K562 (cell line): ENCODE measurements at regions not wholly inside any gene's neighbourhood (a gene's known extent, or its start where the extent isn't known, plus 50 kb on each side); places are given as distances from the start of the nearest gene placed in this dataset.

Experiments
- ATAC-seq: fragments of 200-7000 bp; cut with Tn5 transposase; 3 replicates; pipeline ENCODE4 v1.9.1; 2020; ENCODE audit warnings: moderate library complexity
- BruUV-seq: library from RNA; stranded (reverse); fragments of 400-500 nt; replicated peaks from 2 replicates; lab custom pipeline; 2021; lab: Mats Ljungman, UMichigan
- CTCF ChIA-PET: fragments of 300-600 bp; formaldehyde crosslinking; extraction: SDS; loops from one replicate; lab custom pipeline; 2021; ENCODE audit warnings: low intra/inter-chr PET ratio; lab: Yijun Ruan, JAX
- POLR2A ChIA-PET: fragments of 300-600, 350-650 bp; sonication (Branson Sonifier 250); formaldehyde crosslinking; extraction: SDS; loops from one replicate; lab custom pipeline; 2021; ENCODE audit warnings: antibody characterized with exemption, inconsistent platforms; lab: Yijun Ruan, JAX
- DNase-seq, 4 experiments: peaks; one replicate each; pipeline versions ENCODE4 v3.0.0 to v3.0.0-alpha.2; 2011 to 2018; ENCODE audit warnings: low spot score in 3 of 4, mixed read lengths in 3 of 4; ENCODE audit errors: extremely low read depth in 1 of 4
- FAIRE-seq: peaks from 2 replicates; lab custom pipeline; 2011; peaks lifted over from hg19 to GRCh38; lab: Jason Lieb, UNC
- H2AFZ ChIP-seq: 2 replicates; pipeline ENCODE4 v1.6.0; 2011; ENCODE audit warnings: low read depth, low read length, control low read depth, inconsistent platforms
- H3K27ac ChIP-seq: fragments of 200-600 bp; 3 replicates; pipeline ENCODE4 v1.8.0; 2011; ENCODE audit warnings: low read depth, mild to moderate bottlenecking, control low read depth, inconsistent platforms, low read length, moderate library complexity, mixed read lengths; ENCODE audit errors: extremely low read depth
- H3K27me3 ChIP-seq, 2 experiments: fragments of 300-600 bp in 1 of 2; 2 replicates in 1 of 2; 3 replicates in 1 of 2; pipeline versions ENCODE4 v1.6.0 to v1.8.0; 2011; ENCODE audit warnings: inconsistent platforms in 2 of 2, low read length in 2 of 2, mild to moderate bottlenecking in 1 of 2, mixed read lengths in 1 of 2, moderate library complexity in 1 of 2; ENCODE audit not compliant: control insufficient read depth in 2 of 2, insufficient read depth in 2 of 2
- H3K36me3 ChIP-seq: fragments of 300-600 bp; 3 replicates; pipeline ENCODE4 v1.8.0; 2011; ENCODE audit warnings: mild to moderate bottlenecking, low read length, inconsistent platforms; ENCODE audit not compliant: control insufficient read depth, insufficient read depth
- H3K4me1 ChIP-seq, 2 experiments: fragments of 200-600 bp in 1 of 2; replicated peaks in 1 of 2; 2 replicates in 1 of 2; 3 replicates in 1 of 2; pipeline versions ENCODE4 v1.5.1 to v1.8.0; 2011; ENCODE audit warnings: inconsistent platforms in 2 of 2, low read length in 2 of 2, mild to moderate bottlenecking in 1 of 2, mixed read lengths in 1 of 2, moderate library complexity in 1 of 2; ENCODE audit not compliant: control insufficient read depth in 2 of 2, insufficient read depth in 2 of 2
- H3K4me2 ChIP-seq: 2 replicates; pipeline ENCODE4 v1.6.1; 2011; ENCODE audit warnings: low read length, control low read depth, inconsistent platforms, mixed read lengths; ENCODE audit not compliant: insufficient read depth
- H3K4me3 ChIP-seq: fragments of 200-600 bp; sonication (generic), shearing (Covaris generic); 2 replicates; pipeline ENCODE4 v1.5.1; 2016; ENCODE audit warnings: control low read depth, inconsistent platforms
- H3K79me2 ChIP-seq: fragments of 200-600 bp; 3 replicates; pipeline ENCODE4 v1.8.0; 2011; ENCODE audit warnings: low read length, inconsistent platforms; ENCODE audit not compliant: control insufficient read depth, insufficient read depth
- H3K9ac ChIP-seq, 2 experiments: 2 replicates each; pipeline versions ENCODE4 v1.6.0 to v1.6.1; 2011; ENCODE audit warnings: low read depth in 2 of 2, low read length in 2 of 2, control low read depth in 1 of 2, inconsistent platforms in 1 of 2, mild to moderate bottlenecking in 1 of 2, mixed read lengths in 1 of 2; ENCODE audit not compliant: insufficient read depth in 1 of 2
- H3K9me1 ChIP-seq: one replicate; pipeline ENCODE4 v1.6.0; 2011; ENCODE audit warnings: inconsistent platforms, mild to moderate bottlenecking, low read length, moderate library complexity; ENCODE audit not compliant: control insufficient read depth, insufficient read depth
- H3K9me3 ChIP-seq: replicated peaks from 2 replicates; pipeline ENCODE4 v1.5.1; 2011; ENCODE audit warnings: low read depth, low read length, inconsistent platforms; ENCODE audit not compliant: control insufficient read depth, insufficient read depth
- H4K20me1 ChIP-seq: replicated peaks from 2 replicates; pipeline ENCODE4 v1.6.1; 2011; ENCODE audit warnings: low read length, inconsistent platforms, mixed read lengths; ENCODE audit not compliant: control insufficient read depth, insufficient read depth
- CBX3 ChIP-seq, 2 experiments: IDR thresholded peaks; 1 replicate in 1 of 2; 2 replicates in 1 of 2; pipeline ENCODE4 v1.6.1; 2012; ENCODE audit warnings: inconsistent platforms in 2 of 2, low read length in 2 of 2, borderline replicate concordance in 1 of 2, control low read depth in 1 of 2
- FOXK1 ChIP-seq: sonication (generic); formaldehyde crosslinking; IDR thresholded peaks from 2 replicates; pipeline ENCODE4 v1.8.0; 2022; ENCODE audit warnings: missing genetic modification reagents, mild to moderate bottlenecking, borderline replicate concordance
- NFIX ChIP-seq: fragments of 250-450 bp; sonication (Bioruptor Pico); IDR thresholded peaks from 2 replicates; pipeline ENCODE4 v1.4.0; 2020; ENCODE audit warnings: low read depth, mild to moderate bottlenecking, moderate library complexity
- PML ChIP-seq: IDR thresholded peaks from 2 replicates; pipeline ENCODE4 v1.6.1; 2012; ENCODE audit warnings: low read length, inconsistent platforms
- POLR2AphosphoS5 ChIP-seq: IDR thresholded peaks from 2 replicates; pipeline ENCODE4 v1.6.1; 2011; ENCODE audit warnings: mild to moderate bottlenecking, low read depth, low read length, moderate library complexity; ENCODE audit not compliant: control insufficient read depth, insufficient read depth
- SMAD4 ChIP-seq: fragments of 250-450 bp; sonication (Bioruptor Pico); conservative IDR thresholded peaks from 2 replicates; pipeline ENCODE4 v1.8.0; 2021; ENCODE audit warnings: inconsistent platforms, mild to moderate bottlenecking, moderate library complexity
- SMARCA4 ChIP-seq: fragments of 450-650 bp; IDR thresholded peaks from 2 replicates; pipeline ENCODE4 v1.6.1; 2016
- WHSC1 ChIP-seq: IDR thresholded peaks from one replicate; pipeline ENCODE4 v1.6.1; 2012; ENCODE audit warnings: low read length, control low read depth, inconsistent platforms
- ZNF140 ChIP-seq: fragments of 250-450 bp; sonication (Bioruptor Pico); IDR thresholded peaks from 2 replicates; pipeline ENCODE4 v1.8.0; 2021; ENCODE audit warnings: moderate library complexity, mild to moderate bottlenecking, inconsistent platforms
- ZNF431 ChIP-seq: sonication (generic); formaldehyde crosslinking; IDR thresholded peaks from 2 replicates; pipeline ENCODE4 v1.8.0; 2022; ENCODE audit warnings: mild to moderate bottlenecking, missing genetic modification reagents
- ZNF707 ChIP-seq: fragments of 250-450 bp; sonication (Bioruptor Pico); conservative IDR thresholded peaks from 2 replicates; pipeline ENCODE4 v1.8.0; 2022; ENCODE audit warnings: inconsistent platforms, mild to moderate bottlenecking, moderate library complexity
- ZNF780A ChIP-seq: fragments of 250-450 bp; sonication (Bioruptor Pico); IDR thresholded peaks from 2 replicates; pipeline ENCODE4 v1.5.0; 2021; ENCODE audit warnings: mild to moderate bottlenecking
- WGBS: fragments of 100-300 bp; shearing (Covaris generic); methylation state at CpG from one replicate; pipeline ENCODE4 v1.1.6; 2016; ENCODE audit warnings: low coverage, mixed read lengths; ENCODE audit not compliant: insufficient coverage; ENCODE audit errors: missing lambda C conversion rate; 5-methylcytosine and 5-hydroxymethylcytosine counted together
- in situ Hi-C: fragments of 300-500 bp; cut with MboI; formaldehyde crosslinking; loops from 4 replicates; pipeline ENCODE4 v1.15.0; 2018; ENCODE audit warnings: inconsistent platforms, mixed read lengths
- intact Hi-C: fragments of 100-400 bp; cut with micrococcal nuclease; formaldehyde crosslinking; loops from 2 replicates; pipeline ENCODE4 v1.14.2; 2022
- TF ChIP-seq, protein P1 (sequence below): conservative IDR thresholded peaks from 2 replicates; pipeline ENCODE4 v1.6.1; 2011; ENCODE audit warnings: low read depth, mild to moderate bottlenecking, low read length; ENCODE audit not compliant: control insufficient read depth
- TF ChIP-seq, protein P2 (sequence below): fragments of 250-450 bp; sonication (Bioruptor Pico); IDR thresholded peaks from 2 replicates; pipeline ENCODE4 v1.9.0; 2021; ENCODE audit warnings: mild to moderate bottlenecking, inconsistent platforms

DNA sequence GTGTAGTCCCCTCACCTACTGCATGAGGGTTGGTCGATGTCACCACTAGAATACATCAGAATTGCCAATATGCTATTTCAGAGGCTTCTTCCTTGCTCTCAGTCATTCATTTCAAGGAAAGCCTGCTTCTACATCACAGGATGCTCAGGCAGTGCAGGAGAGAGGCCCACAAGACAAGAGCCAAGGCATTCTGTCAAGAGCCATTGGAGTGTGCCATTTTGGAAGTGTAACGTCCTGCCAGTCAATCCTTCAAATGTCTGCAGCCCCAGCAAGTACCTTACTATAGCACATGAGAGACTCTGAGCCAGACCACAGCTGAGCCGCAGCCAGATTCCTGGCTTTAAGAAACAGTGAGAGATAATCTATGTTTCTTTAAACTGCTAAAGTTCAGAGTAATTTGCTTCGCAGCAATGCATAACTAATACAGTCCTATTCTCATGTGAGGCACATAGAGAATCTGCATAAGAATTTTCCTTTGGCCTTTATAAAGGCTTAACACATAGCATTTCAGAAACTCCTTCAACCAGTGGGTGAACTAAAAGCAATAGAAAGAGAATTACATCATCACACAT lies 166.5 kb upstream of the GNAI1 start:
- POLR2A ChIA-PET = no interaction called here
- DNase-seq (no peak), FAIRE-seq (no peak), ATAC-seq (no peak)
- Histone ChIP-seq H3K9me1 (no peaks in the 10 kb centered on the region), H3K27ac (no peak overlapping the region), H3K4me1 (no peaks in the 10 kb centered on the region), H3K9me3 (no peaks in the 10 kb centered on the region), H3K4me3 (no peak overlapping the region), H4K20me1 (no peaks in the 10 kb centered on the region), H3K4me2 (no peak overlapping the region), H3K79me2 (no peaks in the 10 kb centered on the region), H3K27me3 (no peaks in the 10 kb centered on the region), H2AFZ (no peak overlapping the region), H3K36me3 (no peaks in the 10 kb centered on the region), H3K9ac (no peak overlapping the region)
- TF ChIP-seq NFIX (CRISPR knock-in tag) = no peak
- TF ChIP-seq ZNF780A = no peak
- TF ChIP-seq ZNF431 (CRISPR knock-in tag) = no peak
- no peak for TF ChIP-seq WHSC1
- no peak for TF ChIP-seq PML
- no TSS peak for BruUV-seq
- CTCF ChIA-PET = no interaction called here
- intact Hi-C loops = no loop called here
- WGBS = 0% methylated on average over 4 of the region's 4 CpGs
- in situ Hi-C loops = no loop called here

DNA sequence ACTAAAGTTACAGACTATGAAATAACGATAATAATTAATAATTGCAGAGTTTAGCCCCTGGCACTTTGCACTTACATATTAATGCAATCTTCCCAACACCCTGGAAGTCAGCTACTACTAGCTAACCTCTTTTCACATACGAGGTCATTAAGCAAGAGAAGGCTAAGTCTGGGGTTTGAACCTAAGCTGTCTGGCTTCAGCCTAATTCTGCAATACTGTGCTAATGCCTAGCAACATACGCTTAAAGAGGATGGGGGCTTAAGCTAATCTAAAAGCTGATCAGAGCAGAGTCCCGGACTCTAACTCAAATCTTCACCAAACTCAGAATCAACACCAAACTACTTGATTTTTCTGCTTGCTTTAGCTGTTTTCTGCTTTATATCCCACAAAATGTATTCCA lies 168.7 kb upstream of the GNAI1 start:
- Histone ChIP-seq H3K27me3 (no peaks in the 10 kb centered on the region), H3K79me2 (no peaks in the 10 kb centered on the region), H3K27ac (no peak overlapping the region), H3K4me1 (no peaks in the 10 kb centered on the region), H2AFZ (no peak overlapping the region), H3K4me3 (no peak overlapping the region), H3K9me1 (no peaks in the 10 kb centered on the region), H3K9ac (no peak overlapping the region), H3K9me3 (no peaks in the 10 kb centered on the region), H3K4me2 (no peak overlapping the region), H3K36me3 (no peaks in the 10 kb centered on the region), H4K20me1 (no peaks in the 10 kb centered on the region)
- TF ChIP-seq SMAD4 (CRISPR knock-in tag) = no peak
- TF ChIP-seq, protein P1, sequence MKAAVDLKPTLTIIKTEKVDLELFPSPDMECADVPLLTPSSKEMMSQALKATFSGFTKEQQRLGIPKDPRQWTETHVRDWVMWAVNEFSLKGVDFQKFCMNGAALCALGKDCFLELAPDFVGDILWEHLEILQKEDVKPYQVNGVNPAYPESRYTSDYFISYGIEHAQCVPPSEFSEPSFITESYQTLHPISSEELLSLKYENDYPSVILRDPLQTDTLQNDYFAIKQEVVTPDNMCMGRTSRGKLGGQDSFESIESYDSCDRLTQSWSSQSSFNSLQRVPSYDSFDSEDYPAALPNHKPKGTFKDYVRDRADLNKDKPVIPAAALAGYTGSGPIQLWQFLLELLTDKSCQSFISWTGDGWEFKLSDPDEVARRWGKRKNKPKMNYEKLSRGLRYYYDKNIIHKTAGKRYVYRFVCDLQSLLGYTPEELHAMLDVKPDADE = no peak
- TF ChIP-seq, protein P2, sequence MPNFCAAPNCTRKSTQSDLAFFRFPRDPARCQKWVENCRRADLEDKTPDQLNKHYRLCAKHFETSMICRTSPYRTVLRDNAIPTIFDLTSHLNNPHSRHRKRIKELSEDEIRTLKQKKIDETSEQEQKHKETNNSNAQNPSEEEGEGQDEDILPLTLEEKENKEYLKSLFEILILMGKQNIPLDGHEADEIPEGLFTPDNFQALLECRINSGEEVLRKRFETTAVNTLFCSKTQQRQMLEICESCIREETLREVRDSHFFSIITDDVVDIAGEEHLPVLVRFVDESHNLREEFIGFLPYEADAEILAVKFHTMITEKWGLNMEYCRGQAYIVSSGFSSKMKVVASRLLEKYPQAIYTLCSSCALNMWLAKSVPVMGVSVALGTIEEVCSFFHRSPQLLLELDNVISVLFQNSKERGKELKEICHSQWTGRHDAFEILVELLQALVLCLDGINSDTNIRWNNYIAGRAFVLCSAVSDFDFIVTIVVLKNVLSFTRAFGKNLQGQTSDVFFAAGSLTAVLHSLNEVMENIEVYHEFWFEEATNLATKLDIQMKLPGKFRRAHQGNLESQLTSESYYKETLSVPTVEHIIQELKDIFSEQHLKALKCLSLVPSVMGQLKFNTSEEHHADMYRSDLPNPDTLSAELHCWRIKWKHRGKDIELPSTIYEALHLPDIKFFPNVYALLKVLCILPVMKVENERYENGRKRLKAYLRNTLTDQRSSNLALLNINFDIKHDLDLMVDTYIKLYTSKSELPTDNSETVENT (CRISPR knock-in tag) = no peak
- no peak for TF ChIP-seq SMARCA4
- no peak for TF ChIP-seq ZNF707
- TF ChIP-seq POLR2AphosphoS5 = no peak
- TF ChIP-seq ZNF140 (CRISPR knock-in tag) = no peak
- TF ChIP-seq FOXK1 (CRISPR knock-in tag) = no peak
- TF ChIP-seq CBX3 (IDR thresholded peaks at IDR 0.05; ENCODE audit: borderline replicate concordance in 1 of 2, low read length in 2 of 2) = no peak
- ATAC-seq (no peak), DNase-seq (no peak), FAIRE-seq (no peak)
- no TSS peak for BruUV-seq
- 3% methylated on average over 4 of the region's 4 CpGs for WGBS
- intact Hi-C loops = no loop called here
- in situ Hi-C loops = no loop called here
- ChIA-PET CTCF (no interaction called here), POLR2A (no interaction called here)
